Activated CD8-positive, alpha-beta memory T cell treated with anti-CD3 and anti-CD28 coated beads for 48 hours (primary cell): ENCODE measurements at regions not wholly inside any gene's neighbourhood (a gene's known extent, or its start where the extent isn't known, plus 50 kb on each side); places are given as distances from the start of the nearest gene placed in this dataset.
"Not testable (repeated sequence)": the region's sequence is repeated elsewhere in the genome, so short reads cannot be mapped to it uniquely, and the experiment has no call there.

Experiments
- DNase-seq, 3 experiments: peaks; one replicate each; pipeline ENCODE4 v3.0.0-alpha.2; 2020; ENCODE audit warnings: low read depth in 2 of 3, low spot score in 2 of 3

DNA sequence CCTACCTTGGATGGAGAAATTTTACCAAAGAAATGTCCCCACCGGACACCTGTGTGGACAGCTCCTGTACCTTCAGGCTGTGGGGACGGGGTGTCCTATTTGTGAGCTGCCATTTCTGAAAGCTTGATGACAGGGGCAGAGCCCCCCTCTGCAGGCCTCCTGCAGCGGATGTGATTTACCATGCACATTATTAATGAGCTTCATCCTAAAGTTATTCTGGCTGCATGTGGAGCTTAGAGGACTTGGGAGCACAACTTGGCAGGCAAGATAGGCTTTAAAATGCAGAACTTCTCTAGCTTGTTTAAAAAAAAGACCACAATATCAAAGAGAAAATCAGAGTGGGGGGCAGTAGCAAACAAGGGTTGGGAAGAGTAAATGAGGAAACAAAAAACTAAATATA, 350.0 kb upstream of the KLHL29 start:
- no peak for DNase-seq

DNA sequence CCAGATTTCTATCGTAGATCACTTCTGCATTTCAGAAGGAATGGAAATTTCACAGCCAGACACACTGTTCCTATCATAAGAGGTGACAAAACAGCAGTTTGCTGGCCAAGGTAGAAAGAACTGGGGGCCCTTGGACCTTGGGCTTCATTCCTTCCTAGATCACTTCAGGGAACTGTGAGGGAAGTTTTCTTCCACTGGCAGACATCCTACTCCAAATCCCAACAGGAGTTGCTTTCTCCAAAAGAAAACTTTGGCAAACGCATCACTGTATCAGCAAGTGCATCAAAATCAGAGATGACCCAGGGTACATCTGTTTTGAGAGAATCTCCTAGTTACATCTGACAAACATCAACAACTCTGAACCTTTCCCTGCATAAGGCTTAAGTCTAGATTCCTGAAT, 348.4 kb upstream of the KLHL29 start:
- no peak for DNase-seq

- DNase-seq, result no peak
Measured at GRCh38 chr2:23037596-23037995, 347.4 kb upstream of the KLHL29 start.

DNA sequence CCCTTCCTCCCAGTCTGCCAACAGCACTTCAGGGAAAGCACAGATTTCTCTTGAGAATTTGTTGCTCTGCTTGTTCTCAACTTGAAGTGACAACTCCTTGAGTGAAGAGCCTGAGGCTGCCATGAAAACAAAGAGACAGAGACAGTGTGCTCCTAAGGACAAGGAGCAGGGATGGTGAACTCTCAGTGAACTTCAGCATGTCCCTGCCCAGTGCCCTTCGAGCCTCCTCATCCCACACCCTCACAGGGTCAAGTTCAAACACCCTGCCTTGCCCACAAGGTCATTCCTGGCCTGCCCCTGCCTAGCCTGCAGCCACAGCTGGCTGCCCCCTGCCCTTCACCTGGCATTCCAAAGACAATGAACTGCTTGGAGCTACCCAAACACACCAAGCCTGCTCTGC, 343.5 kb upstream of the KLHL29 start:
- DNase-seq, result no peak

DNA sequence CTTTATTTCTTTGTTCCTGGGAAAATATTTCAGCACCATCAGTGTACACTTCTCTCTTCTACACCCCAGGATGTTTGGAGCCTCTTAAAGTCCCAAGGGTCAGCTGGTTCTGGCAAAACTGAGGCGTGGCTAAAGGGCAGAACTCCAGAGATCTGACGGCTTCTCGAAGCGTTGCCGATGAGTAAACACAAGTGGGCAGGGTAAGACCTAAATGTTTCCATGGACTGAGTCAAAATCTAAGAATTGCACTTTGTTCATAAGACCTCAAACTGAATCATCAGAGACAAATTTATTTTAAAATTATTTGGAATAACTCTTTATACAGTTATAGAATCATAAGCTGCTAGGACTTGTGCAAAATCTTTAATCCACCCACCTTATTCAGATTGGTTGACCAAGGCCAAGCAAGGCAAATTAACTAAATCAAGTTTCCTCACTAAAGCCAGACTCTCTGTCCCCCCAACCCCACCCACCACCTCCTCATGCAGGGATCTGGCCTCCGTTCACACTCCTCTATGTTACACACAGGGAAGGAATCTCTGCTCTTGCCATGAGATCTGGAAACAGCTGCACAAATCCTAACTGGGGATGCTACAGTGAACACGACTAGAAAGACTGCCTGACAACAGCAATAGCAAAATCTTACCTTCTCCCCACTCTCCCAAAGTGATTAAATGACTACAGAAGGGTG, 342.6 kb upstream of the KLHL29 start:
- DNase-seq, result no peak

- DNase-seq, result no peak
Measured at GRCh38 chr2:23050388-23050787, 334.6 kb upstream of the KLHL29 start.

DNA sequence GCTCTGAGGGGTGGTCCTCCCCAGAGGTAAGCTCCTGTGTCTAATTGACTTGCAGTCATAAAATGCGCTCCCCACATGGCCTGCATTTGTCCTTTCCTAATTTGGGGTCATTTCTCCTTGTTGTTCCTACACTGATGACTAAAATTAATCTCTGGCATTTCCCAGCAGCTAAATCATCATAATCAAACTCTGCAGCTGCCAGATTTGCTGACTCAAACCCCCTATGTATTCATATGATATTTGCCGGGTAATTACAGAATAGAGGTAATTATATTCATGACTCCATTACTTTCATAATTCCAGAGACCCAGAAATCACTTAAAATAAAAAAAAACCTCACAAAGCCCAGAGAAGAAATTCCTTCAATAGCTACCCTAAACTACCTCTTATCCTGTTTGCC, 331.4 kb upstream of the KLHL29 start:
- DNase-seq, result no peak

DNA sequence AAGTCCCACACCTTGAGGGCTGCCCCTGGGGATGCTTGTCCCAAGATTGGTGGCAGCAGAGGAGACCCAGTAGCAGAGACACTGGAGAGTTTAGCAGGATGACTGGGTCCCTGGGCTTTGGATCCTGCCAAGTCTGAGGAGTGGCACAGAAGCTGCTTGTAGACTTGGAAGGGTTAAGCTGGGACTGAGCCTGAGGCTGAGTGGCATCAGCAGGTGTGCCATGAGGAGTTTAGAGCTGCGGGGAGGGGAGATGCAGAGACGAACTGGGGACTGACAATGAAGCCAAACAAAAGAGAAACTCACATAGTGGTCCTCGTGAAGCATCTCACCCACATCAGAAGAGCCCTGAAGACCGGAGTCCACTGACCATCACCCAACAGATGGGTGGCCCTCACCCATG, 329.7 kb upstream of the KLHL29 start:
- DNase-seq, result no peak

- not testable (repeated sequence) for DNase-seq
Measured at GRCh38 chr2:23056846-23057245, 328.1 kb upstream of the KLHL29 start.

DNA sequence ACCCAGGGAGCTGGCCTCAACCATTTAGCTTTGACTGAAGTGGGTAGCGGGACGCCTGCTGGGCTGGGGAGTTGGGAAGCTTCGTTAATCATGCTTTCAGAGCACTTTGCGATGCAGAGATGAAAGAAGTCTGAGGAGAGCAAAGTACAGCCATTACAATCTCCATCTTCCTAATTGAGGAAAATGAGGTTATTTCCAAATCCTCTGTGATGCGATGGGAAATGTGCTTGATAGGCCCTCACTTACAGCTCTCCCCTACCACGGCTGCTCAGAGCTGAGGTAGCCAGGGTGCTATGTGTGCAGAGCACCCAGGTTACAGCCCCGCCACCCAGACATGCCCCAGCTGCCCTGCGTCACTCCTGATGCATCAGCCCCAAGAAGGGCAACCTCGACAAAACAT, 326.5 kb upstream of the KLHL29 start:
- no peak for DNase-seq

GRCh38 chr2:23065210-23065609, 319.8 kb upstream of the KLHL29 start:
- no peak for DNase-seq

DNA sequence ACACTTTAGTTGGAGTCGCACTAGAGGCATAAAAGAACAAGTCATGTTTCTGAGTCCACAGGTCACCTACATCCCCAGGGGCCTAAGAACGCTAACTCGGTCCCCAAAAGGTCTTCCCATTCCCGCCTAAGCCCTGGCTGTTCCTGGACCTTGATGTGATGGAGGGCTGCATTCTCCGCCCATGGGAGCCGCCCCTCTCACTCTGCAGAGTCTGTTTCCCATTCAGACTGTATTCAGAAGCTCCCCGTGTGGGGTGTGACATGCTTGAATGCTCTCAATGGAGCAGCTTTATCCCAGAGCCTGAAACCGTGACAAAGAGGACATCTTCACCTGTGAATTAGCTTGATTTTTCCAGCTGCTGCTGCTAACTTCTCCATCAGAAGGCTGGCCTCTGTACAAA, 319.0 kb upstream of the KLHL29 start:
- no peak for DNase-seq

DNA sequence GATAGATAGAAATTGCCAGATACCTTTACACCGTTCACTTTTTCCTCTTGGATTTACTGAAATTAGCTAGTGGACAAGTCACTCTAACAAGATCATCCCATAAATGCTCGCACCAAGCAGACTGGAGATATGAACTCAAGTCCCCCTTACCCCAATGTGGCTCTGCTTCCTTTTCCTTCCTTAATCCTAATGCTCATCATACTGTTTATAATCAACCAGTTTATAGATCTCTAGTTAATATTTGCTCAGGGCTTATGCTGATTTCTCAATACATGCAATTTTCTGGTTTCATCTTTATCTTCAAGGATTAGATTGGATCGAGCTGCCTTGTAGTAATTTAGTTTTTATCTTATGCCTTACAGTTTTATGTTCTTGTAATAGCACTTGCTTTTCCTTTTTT, 318.3 kb upstream of the KLHL29 start:
- no peak for DNase-seq

GRCh38 chr2:23069156-23069555, 315.8 kb upstream of the KLHL29 start:
- DNase-seq, result no peak

GRCh38 chr2:23069923-23070322, 315.1 kb upstream of the KLHL29 start:
- no peak for DNase-seq

GRCh38 chr2:23073056-23073455, 311.9 kb upstream of the KLHL29 start:
- DNase-seq, result no peak

DNA sequence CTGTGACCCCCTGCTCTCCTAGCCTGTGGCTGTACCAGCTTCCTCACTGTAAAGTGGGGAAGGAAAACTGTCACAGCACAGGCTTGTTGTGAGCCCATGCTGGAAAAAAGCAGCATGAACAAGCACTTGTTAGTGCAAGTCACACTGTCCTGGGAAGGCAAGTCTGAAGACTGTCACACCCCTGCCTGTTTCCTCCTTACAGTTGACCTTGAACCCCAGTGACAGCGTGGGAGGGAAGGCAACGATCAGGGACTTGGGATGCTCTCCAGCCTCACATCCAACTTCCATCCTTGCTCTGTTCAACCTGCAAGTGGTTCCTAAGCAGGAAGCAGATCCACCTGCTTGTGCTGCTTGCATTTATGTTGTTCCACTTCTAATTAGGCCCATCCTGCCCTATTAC, 311.3 kb upstream of the KLHL29 start:
- no peak for DNase-seq

DNA sequence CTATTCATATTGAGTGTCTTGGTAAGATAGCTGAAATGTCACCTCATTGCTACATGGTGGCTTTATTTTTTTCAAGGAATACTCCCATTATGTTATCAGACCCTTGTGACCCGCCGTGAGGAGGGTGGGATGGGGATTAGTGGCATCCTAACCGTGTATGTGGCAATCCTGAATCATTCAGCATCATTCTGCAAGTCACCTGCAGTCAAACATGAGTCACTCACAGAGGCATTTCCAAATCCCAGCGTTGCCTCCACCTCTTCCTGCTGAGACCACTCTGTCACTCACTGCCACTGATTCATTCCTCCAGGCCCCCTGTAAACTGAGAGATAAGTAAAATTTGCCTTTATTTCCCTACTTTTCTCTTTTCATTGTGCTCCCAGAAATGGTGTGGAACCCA, 307.4 kb upstream of the KLHL29 start:
- no peak for DNase-seq

GRCh38 chr2:23078784-23079434, 306.1 kb upstream of the KLHL29 start:
- no peak for DNase-seq

- DNase-seq, result no peak
Measured at GRCh38 chr2:23083966-23084365, 301.0 kb upstream of the KLHL29 start.

DNA sequence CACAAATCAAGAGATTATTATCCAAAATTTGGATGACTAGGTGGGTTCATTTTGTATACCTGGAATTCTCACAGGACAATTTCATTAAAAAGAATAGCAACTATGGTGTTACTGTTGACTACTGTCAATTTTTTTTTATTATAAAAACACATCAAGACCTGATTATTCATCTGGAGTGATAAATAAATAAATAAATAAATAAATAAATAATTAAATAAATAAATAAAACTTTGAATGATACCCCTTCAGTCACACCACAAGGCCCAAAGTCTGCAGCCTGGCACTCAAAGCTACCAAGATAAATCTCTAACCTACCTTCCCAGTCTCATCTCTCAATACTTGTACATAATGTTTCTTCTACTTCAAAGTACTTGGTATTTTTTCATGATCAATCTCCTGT, 294.0 kb upstream of the KLHL29 start:
- no peak for DNase-seq

DNA sequence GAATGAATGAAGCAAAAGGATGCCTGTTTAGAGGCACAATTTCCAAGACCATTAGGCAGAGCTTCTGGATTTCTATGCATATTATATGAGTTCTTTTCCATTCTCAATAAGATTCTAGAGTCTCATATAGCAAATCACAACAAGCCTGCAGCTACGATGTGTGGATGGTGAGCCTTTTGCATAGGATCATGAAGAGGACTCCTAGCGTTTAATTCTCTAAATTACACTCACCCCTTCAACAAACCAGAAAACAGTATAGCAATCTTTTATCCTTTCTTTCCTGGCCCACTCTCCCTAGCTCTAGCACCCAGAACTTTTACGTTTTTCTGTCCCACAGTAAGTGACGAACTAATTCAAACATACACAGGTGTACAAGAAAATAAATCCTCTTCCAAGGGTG, 293.1 kb upstream of the KLHL29 start:
- no peak for DNase-seq

GRCh38 chr2:23092831-23093230, 292.1 kb upstream of the KLHL29 start:
- no peak for DNase-seq
